Activated naive CD4-positive, alpha-beta T cell treated with anti-CD3 and anti-CD28 coated beads, Interleukin-2, amount 50 U/mL, for 24 hours (primary cell): ENCODE measurements at regions not wholly inside any gene's neighbourhood (a gene's known extent, or its start where the extent isn't known, plus 50 kb on each side); places are given as distances from the start of the nearest gene placed in this dataset.
"Not testable (repeated sequence)": the region's sequence is repeated elsewhere in the genome, so short reads cannot be mapped to it uniquely, and the experiment has no call there.

Source experiments
- H3K27ac Mint-ChIP-seq: one replicate; pipeline ENCODE4 v1.8.0; 2021; ENCODE audit warnings: mild to moderate bottlenecking, mixed read lengths
- H3K27me3 Mint-ChIP-seq: one replicate; pipeline ENCODE4 v1.8.0; 2021; ENCODE audit warnings: mixed read lengths
- H3K36me3 Mint-ChIP-seq: one replicate; pipeline ENCODE4 v1.8.0; 2021; ENCODE audit warnings: mixed read lengths
- H3K4me1 Mint-ChIP-seq: one replicate; pipeline ENCODE4 v1.8.0; 2021; ENCODE audit warnings: mixed read lengths
- H3K4me3 Mint-ChIP-seq: one replicate; pipeline ENCODE4 v1.8.0; 2021; ENCODE audit warnings: mild to moderate bottlenecking, mixed read lengths
- H3K9me3 Mint-ChIP-seq: one replicate; pipeline ENCODE4 v1.8.0; 2021; ENCODE audit warnings: mixed read lengths

DNA sequence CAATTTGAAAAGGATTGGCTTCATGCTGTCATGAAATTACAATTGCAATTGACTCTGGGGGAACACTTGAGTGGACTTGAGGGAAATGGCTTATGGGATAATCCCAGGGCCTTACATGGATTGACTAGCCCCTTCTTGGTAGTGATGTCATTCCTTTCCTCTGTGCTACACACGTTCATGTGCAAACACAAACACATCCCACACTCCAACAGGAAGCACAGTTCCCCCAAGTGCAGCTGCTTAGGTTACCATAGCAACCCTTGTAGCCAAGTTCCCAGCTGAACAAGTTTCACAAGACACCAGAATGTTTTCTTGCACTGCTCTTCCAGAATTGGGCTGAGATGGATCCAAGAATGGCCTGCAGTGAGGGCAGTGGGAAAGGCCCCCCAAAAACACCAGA is 217.0 kb downstream of the ZNF621 start:
- Mint-ChIP-seq H3K27ac (no peak overlapping the region), H3K4me3 (no peak overlapping the region), H3K4me1 (no peaks in the 10 kb centered on the region)

DNA sequence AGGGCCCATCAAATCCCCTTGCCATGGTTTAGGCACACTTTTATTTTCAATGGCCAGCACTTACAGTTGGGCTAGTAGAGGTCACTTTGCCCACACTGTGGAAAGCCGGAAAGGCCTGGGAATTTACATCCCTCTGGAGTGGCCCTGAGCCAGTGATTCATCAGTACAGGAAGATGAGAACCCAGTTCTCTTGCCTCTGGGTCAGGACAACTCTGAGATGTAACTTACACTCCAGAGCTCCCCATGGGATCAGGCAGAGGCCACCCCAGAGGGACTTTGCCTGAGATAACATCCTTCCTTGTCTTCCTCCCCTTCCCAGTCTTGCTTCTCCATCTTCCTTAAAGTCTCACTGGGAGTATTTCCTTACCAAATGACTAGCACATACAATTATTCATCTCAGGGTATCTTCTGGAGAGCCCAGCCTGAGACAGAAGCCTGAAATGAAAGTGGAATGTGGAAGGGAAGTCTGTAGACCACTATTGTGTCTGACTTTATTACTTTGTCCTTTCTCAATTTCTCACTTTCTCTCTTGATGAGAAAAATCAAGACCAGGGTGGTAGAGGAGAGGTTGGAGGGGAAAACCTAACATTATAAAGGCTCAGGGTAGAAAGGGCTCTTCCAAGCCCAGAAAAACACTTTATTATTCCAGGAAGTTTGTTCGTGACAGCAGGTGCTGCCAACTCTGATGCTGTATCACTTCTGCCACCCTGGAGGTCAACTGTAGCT is 220.8 kb downstream of the ZNF621 start:
- Mint-ChIP-seq H3K27me3 (peaks cover 10% of the 10 kb centered on the region), H3K36me3 (no peaks in the 10 kb centered on the region), H3K4me1 (no peaks in the 10 kb centered on the region), H3K27ac (no peak overlapping the region), H3K4me3 (no peak overlapping the region), H3K9me3 (no peaks in the 10 kb centered on the region)

More for the DNA sequence above, 217.0 kb downstream of the ZNF621 start:
- no peaks in the 10 kb centered on the region for H3K36me3 Mint-ChIP-seq
- no peaks in the 10 kb centered on the region for H3K9me3 Mint-ChIP-seq
- H3K27me3 Mint-ChIP-seq: peaks cover 13% of the 10 kb centered on the region

DNA sequence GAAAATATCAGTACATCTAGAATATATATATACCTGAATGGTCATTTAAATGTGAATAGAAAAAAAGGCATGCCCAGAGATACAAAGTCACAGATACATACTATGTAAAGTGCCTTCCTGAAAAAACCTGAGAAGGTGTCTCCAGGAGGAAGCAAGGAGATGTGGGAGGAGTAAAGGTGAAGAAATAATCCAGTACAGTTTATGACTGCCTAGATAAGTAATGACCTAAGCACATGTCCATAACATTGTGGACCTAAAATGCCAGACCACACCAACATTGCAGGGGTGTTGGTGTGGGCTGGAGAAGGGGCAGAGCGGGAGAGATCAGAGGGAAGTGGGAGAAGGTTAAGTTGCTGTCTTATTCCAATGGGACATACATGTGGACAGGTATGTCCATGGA is 226.9 kb downstream of the ZNF621 start:
- Mint-ChIP-seq H3K36me3 (no peaks in the 10 kb centered on the region), H3K4me3 (no peak overlapping the region), H3K4me1 (no peaks in the 10 kb centered on the region), H3K9me3 (no peaks in the 10 kb centered on the region), H3K27me3 (no peaks in the 10 kb centered on the region), H3K27ac (no peak overlapping the region)

DNA sequence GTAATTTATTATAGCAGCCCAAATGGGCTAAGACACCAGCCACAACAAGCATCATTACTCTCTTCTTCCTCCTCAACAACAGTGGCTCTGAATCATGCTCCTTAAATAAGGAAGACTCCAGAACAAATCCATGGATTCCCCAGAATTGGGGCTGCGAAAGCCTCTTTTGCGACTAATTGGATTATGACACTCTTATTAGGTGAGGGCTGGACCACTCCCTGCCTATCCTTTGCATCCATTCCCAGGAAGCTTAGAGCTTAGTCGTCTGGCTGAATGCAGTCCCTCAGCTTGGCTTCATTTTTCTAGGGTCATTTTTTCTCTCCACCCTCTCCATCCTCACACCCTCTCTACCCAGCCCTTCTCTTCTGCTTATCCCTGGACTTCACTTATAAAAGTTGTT is 227.7 kb downstream of the ZNF621 start:
- Mint-ChIP-seq H3K27me3 (peaks cover 2% of the 10 kb centered on the region), H3K4me3 (no peak overlapping the region), H3K4me1 (no peaks in the 10 kb centered on the region), H3K9me3 (no peaks in the 10 kb centered on the region), H3K27ac (no peak overlapping the region), H3K36me3 (no peaks in the 10 kb centered on the region)

DNA sequence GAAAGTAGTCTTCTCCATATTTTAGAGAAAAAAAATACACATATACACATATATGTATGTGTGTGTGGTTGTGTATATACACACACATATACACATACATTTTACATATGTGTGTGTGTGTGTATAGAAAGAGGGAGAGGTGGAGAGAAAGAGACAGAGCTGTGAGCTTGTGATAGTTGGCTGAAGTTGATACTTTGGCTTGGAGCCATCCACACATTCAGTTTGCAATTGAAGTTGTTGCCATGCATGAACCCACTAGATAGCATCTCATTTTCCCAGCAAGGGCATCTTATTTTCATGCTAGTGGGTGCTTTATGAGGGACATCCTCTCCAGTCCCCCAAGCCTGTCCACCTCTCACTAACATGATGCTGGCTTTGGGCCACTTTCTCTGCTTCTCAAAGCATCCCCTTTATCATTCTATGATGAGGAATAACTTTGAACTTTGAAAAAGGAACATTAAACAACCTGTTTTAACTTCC is 228.6 kb downstream of the ZNF621 start:
- Mint-ChIP-seq H3K27ac (no peak overlapping the region), H3K4me3 (no peak overlapping the region), H3K4me1 (no peaks in the 10 kb centered on the region), H3K27me3 (peaks cover 3% of the 10 kb centered on the region), H3K36me3 (no peaks in the 10 kb centered on the region), H3K9me3 (no peaks in the 10 kb centered on the region)

DNA sequence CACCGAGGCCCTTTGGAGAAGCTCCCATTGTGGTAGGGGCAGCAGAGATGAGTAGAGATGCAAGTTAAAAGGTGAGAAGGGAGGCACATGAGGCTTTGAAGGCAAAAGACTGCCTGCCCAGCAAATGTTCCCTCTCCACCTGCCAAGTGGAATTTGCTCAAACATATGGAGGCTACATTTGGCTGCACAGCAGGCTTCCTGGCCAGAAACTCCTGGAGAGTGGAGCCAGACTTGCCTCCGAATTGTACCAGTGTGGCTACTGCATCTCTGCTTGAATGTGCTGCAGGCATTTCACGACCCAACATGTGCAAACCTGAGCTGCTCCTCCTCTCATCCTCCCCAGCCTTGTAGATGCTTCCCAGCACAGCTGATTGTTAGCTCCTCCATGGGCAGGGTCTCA is 229.2 kb downstream of the ZNF621 start:
- H3K36me3 Mint-ChIP-seq: no peaks in the 10 kb centered on the region
- H3K4me3 Mint-ChIP-seq: no peak overlapping the region
- peaks cover 3% of the 10 kb centered on the region for H3K27me3 Mint-ChIP-seq
- no peaks in the 10 kb centered on the region for H3K4me1 Mint-ChIP-seq
- H3K9me3 Mint-ChIP-seq: no peaks in the 10 kb centered on the region
- no peak overlapping the region for H3K27ac Mint-ChIP-seq

DNA sequence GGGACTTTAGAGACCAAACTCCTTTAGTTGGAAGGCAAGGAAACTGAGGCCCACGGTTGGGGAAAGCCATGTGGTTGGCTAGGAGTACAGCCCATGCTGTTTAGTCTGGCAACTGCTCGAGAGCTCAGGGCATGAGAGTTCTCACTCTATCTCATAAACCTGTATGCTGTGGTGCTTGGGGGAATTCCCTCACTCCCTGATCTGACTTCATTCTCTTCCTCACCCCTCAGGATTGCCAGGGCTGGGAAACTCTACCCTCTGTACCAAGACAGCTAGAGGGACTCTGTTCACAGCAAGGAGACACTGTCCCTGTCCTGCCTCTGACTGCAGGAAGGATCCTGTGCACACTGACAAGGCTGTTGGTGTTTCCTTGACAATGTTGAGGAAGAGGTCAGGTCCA is 230.2 kb downstream of the ZNF621 start:
- no peaks in the 10 kb centered on the region for H3K36me3 Mint-ChIP-seq
- H3K4me1 Mint-ChIP-seq: no peaks in the 10 kb centered on the region
- H3K4me3 Mint-ChIP-seq: no peak overlapping the region
- peaks cover 3% of the 10 kb centered on the region for H3K27me3 Mint-ChIP-seq
- H3K9me3 Mint-ChIP-seq: no peaks in the 10 kb centered on the region
- no peak overlapping the region for H3K27ac Mint-ChIP-seq

DNA sequence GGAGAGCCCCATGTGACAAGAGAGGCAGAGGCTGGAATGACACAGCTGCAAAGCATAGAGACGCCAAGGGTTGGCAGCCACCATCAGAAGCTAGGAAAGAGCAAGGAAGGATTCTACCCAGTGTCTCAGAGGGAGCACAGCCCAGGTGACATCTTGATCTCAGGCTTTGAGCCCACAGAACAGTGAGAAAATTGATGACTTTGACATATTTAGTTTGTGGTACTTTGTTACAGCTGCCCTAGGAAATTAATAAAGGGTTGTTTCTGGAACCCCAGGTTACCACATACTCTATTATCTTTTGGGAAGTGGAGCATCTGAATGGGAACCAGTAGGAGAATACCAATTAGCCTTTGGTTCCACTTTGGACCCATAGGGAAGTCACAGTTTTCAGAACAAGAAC is 231.7 kb downstream of the ZNF621 start:
- Mint-ChIP-seq H3K9me3 (peaks cover 12% of the 10 kb centered on the region), H3K36me3 (no peaks in the 10 kb centered on the region), H3K4me1 (no peaks in the 10 kb centered on the region), H3K27me3 (peaks cover 8% of the 10 kb centered on the region), H3K27ac (no peak overlapping the region), H3K4me3 (no peak overlapping the region)

DNA sequence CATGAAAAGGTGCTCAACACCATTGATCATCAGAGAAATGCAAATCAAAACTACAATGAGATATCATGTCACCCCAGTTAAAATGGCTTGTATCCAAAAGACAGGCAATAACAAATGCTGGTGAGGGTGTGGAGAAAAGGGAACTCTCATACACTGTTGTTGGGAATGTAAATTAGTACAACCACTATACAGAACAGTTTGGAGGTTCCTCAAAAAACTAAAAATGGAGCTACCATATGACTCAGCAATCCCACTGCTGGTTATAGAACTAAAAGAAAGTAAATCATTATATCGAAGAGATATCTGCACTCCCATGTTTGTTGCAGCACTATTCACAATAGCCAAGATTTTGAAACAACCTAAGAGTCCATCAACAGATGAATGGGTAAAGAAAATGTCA is 238.0 kb downstream of the ZNF621 start:
- H3K4me3 Mint-ChIP-seq, H3K36me3 Mint-ChIP-seq, H3K27ac Mint-ChIP-seq, H3K4me1 Mint-ChIP-seq, H3K27me3 Mint-ChIP-seq: not testable (repeated sequence)
- peaks cover 12% of the 10 kb centered on the region for H3K9me3 Mint-ChIP-seq

DNA sequence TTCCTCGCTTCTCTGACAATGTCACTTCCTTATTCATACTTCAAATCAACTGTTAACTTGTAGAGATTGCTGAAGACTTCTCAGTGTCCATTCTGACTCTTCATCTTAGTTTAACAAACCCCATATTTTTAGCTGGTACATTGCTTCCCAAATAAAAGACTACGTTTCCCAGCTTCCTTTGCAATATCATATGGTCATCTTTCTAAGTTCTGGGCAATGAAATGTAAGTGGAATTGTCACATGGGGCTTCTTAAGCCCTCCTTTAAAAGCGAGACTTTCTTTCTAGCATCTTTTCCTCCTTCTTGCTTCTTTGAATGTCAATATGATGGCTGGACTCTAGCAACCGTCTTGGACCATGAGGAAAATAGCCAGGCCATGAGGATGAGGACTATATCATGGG is 239.0 kb downstream of the ZNF621 start:
- H3K36me3 Mint-ChIP-seq: no peaks in the 10 kb centered on the region
- peaks cover 12% of the 10 kb centered on the region for H3K9me3 Mint-ChIP-seq
- no peaks in the 10 kb centered on the region for H3K4me1 Mint-ChIP-seq
- no peak overlapping the region for H3K4me3 Mint-ChIP-seq
- H3K27ac Mint-ChIP-seq: no peak overlapping the region
- peaks cover 4% of the 10 kb centered on the region for H3K27me3 Mint-ChIP-seq

DNA sequence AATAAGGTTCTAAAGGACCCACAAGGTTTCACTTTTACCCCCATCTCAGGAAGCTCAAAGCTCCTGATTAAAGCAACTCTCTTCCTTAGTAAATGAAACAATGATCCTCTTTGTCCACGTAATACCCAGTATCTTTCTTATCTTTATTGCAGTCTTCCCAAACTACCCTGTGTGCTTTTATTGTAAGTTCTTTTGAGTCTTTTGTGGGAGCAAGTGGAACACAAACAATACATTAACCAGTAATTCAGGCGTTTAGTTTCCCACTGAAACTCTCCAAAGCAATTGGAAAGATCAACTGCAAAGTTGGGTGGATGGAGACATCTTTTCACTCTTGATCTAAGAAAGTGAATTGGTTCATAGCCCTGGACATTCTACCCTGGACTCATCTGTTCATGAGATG is 240.0 kb downstream of the ZNF621 start:
- no peaks in the 10 kb centered on the region for H3K4me1 Mint-ChIP-seq
- H3K4me3 Mint-ChIP-seq: no peak overlapping the region
- H3K36me3 Mint-ChIP-seq: no peaks in the 10 kb centered on the region
- H3K9me3 Mint-ChIP-seq: peaks cover 12% of the 10 kb centered on the region
- no peak overlapping the region for H3K27ac Mint-ChIP-seq
- peaks cover 4% of the 10 kb centered on the region for H3K27me3 Mint-ChIP-seq

DNA sequence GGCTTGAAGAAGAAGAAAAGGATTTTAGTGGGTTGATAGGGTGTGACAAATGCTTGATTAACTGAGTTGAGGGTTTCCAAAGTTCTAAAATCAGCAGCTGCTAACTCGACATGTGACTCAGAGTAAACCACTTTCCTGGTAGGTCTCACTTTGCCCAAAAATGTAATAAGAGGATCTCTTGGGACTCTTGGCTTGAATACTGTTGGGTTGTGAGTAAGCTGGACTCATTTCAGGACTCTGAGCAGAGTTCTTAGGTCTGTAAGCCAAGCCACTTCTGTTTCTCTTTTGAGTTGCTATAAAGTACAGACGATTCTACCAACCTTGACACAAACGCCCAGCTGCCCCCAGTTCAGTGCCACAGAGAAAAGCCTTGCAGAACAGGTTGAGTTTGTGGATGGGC is 241.1 kb downstream of the ZNF621 start:
- Mint-ChIP-seq H3K27ac (no peak overlapping the region), H3K4me1 (no peaks in the 10 kb centered on the region), H3K36me3 (no peaks in the 10 kb centered on the region), H3K9me3 (peaks cover 4% of the 10 kb centered on the region), H3K27me3 (no peaks in the 10 kb centered on the region), H3K4me3 (no peak overlapping the region)

DNA sequence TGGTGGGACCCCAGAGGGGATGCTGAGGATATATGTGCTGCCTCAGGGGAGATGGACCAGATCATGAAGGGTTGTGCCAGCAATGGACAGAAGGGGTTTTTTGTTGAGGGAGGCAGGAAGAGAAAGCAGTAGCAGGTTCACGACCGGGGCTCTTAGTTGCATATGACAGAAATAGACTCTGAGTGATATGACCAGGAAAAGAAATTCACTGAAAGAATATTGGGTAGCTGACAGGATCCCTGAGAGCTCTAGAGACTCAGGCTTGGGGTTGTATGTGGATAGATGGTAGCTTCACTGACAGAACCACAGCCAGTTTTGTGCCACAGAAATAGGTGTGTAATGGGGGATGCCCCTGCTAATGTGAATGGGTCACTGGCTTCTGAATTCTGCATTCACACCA is 241.6 kb downstream of the ZNF621 start:
- Mint-ChIP-seq H3K9me3 (no peaks in the 10 kb centered on the region), H3K27me3 (no peaks in the 10 kb centered on the region), H3K27ac (no peak overlapping the region), H3K36me3 (no peaks in the 10 kb centered on the region), H3K4me3 (no peak overlapping the region), H3K4me1 (no peaks in the 10 kb centered on the region)

DNA sequence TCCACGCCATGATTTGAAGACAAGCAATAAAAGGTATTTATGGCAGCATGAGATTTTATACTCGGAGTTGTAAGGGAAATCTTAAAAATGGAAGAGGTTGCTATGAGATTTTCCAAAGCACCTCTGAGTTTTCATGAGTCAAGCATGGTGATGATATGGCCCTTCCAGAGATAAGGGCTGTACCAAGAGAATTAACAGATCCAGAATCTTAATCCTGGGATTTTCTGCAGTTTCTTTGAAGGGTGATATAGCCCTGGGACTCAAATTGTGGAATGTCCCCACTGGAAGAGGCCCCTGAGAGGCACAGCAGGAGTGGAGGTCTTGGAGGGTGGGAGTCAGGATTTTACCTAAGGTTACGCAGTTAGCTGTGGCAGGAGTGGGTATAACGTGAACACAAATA is 243.3 kb downstream of the ZNF621 start:
- H3K27me3 Mint-ChIP-seq: no peaks in the 10 kb centered on the region
- no peaks in the 10 kb centered on the region for H3K9me3 Mint-ChIP-seq
- no peak overlapping the region for H3K4me3 Mint-ChIP-seq
- no peaks in the 10 kb centered on the region for H3K4me1 Mint-ChIP-seq
- H3K36me3 Mint-ChIP-seq: no peaks in the 10 kb centered on the region
- no peak overlapping the region for H3K27ac Mint-ChIP-seq

DNA sequence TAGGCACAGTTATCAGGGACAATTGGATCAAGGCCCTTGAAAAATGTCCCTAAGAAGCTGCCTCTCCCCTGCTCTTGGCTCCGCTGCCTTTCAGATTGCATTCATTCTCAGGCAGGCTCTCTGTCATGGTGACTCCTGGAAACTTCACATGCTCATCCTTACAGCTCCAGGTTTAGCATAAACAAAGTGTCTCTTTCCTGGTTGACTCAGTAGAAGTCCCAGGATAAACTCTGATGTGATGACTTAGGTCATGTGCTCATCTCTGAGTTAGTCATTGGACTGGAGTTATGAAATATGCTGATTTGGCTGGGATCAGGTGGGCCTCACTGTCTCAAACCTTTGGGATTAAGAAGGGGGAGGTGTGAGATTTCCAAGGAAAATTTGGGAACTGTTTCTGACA is 243.8 kb downstream of the ZNF621 start:
- no peaks in the 10 kb centered on the region for H3K9me3 Mint-ChIP-seq
- no peaks in the 10 kb centered on the region for H3K4me1 Mint-ChIP-seq
- no peak overlapping the region for H3K4me3 Mint-ChIP-seq
- no peaks in the 10 kb centered on the region for H3K36me3 Mint-ChIP-seq
- H3K27me3 Mint-ChIP-seq: no peaks in the 10 kb centered on the region
- H3K27ac Mint-ChIP-seq: no peak overlapping the region

DNA sequence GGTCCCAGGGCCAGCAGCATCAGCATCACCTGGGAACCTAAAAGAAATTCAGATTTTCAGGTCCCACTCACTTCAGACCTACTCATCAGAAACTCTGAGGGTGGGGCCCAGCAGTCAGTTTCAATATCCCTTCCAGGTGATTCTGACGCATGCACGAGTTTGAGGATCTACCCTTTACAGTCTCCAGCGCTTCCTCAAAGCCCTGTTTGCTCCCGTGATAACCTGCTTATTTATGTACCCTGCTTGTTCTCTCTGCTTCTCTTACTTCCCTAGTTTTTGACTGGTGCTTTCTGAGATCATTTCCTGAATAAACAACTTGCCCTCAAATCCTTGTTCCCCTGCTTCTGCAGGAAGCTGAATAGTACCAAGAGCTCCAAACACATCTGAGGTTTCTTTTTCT is 245.3 kb downstream of the ZNF621 start:
- H3K36me3 Mint-ChIP-seq: no peaks in the 10 kb centered on the region
- no peaks in the 10 kb centered on the region for H3K9me3 Mint-ChIP-seq
- H3K4me1 Mint-ChIP-seq: no peaks in the 10 kb centered on the region
- H3K27ac Mint-ChIP-seq: no peak overlapping the region
- no peaks in the 10 kb centered on the region for H3K27me3 Mint-ChIP-seq
- H3K4me3 Mint-ChIP-seq: no peak overlapping the region

DNA sequence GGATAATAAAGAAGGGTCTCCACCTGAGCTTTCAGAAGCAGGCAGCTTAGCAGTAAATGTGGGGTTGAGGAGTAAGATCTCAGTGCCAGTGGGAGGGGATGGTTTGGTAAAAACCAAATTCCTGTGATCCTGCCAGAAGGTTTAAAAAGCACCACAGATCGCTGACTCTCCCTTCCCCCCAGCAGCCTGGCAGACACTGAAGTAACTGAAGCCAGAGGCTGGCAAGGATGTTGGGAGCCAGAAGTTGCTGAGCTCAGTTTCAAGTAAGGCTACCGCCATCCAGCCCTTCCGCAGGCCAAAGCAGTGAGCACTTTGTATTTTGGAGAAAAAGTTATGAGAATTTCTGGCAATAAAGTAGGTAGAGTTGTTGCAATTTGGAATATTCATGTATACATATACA is 246.4 kb downstream of the ZNF621 start:
- Mint-ChIP-seq H3K4me1 (no peaks in the 10 kb centered on the region), H3K36me3 (no peaks in the 10 kb centered on the region), H3K9me3 (no peaks in the 10 kb centered on the region), H3K4me3 (no peak overlapping the region), H3K27ac (no peak overlapping the region), H3K27me3 (peaks cover 2% of the 10 kb centered on the region)
